ENCODE measurements at regions not wholly inside any gene's neighbourhood (a gene's known extent, or its start where the extent isn't known, plus 50 kb on each side); places are given as distances from the start of the nearest gene placed in this dataset.

DNA sequence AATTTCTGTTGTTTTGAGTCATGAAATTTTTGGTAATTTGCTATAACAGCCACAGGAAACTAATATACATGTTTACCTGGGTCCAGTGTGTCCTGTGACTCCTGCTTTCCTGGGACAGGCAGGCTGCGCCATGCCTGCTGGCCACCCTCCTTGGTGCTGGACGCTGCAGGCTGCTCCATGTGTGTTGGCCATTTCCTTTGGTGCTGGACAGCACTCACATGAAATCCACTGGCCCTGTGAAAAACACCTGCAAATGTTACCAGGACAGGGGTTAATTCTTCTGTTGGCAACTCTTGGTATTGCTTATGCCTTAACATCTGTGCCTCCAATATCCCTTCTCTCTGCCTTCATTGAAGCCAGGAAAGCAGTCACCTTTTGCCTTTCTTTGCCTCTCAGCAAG is 86.9 kb upstream of the ATP10A start:
- TF ChIP-seq GATA2 (IDR thresholded peaks at IDR 0.05; ENCODE audit: low read depth, low read length) (no peak), GATA3 (IDR thresholded peaks at IDR 0.05; ENCODE audit: low read depth, low read length) (no peak)

Measured in SH-SY5Y (cell line).